Upper lobe of left lung (tissue), 4 donors: ENCODE measurements at regions not wholly inside any gene's neighbourhood (a gene's known extent, or its start where the extent isn't known, plus 50 kb on each side); places are given as distances from the start of the nearest gene placed in this dataset.

ENCODE experiments used
- CTCF ChIP-seq, 6 experiments: fragments of 450-650 bp in 4 of 6; fragments of 200-600 bp in 2 of 6; sonication (generic) in 2 of 6; IDR thresholded peaks; one replicate each; pipeline ENCODE4 v1.5.1; 2016 to 2019; ENCODE audit warnings: antibody characterized with exemption in 6 of 6
- POLR2A ChIP-seq, 4 donors: fragments of 450-650 bp; IDR thresholded peaks; one replicate each; pipeline ENCODE4 v1.5.1; 2016 to 2017; ENCODE audit warnings: antibody characterized with exemption in 4 of 4, mild to moderate bottlenecking in 2 of 4
- POLR2AphosphoS5 ChIP-seq, 2 donors: sonication (generic); formaldehyde crosslinking; IDR thresholded peaks; one replicate each; pipeline ENCODE4 v1.5.1; 2017; ENCODE audit warnings: antibody characterized with exemption in 2 of 2

- no peak for TF ChIP-seq CTCF (IDR thresholded peaks at IDR 0.05)
- no peak for TF ChIP-seq POLR2AphosphoS5 (IDR thresholded peaks at IDR 0.05)
- no peak for TF ChIP-seq POLR2A (IDR thresholded peaks at IDR 0.05)
Measured at GRCh38 chr2:38446906-38447561, 70.0 kb upstream of the ATL2 start.
